Rectal smooth muscle tissue (tissue), 1 donor: ENCODE measurements at regions not wholly inside any gene's neighbourhood (a gene's known extent, or its start where the extent isn't known, plus 50 kb on each side); places are given as distances from the start of the nearest gene placed in this dataset.

ENCODE experiments used
- H3K27ac ChIP-seq: one replicate; pipeline ENCODE4 v1.7.0; 2013; ENCODE audit warnings: low read depth, low read length, inconsistent platforms
- H3K27me3 ChIP-seq: one replicate; pipeline ENCODE4 v1.7.0; 2013; ENCODE audit warnings: low read length; ENCODE audit not compliant: control insufficient read depth, insufficient read depth
- H3K36me3 ChIP-seq: one replicate; pipeline ENCODE4 v1.7.0; 2013; ENCODE audit warnings: low read length; ENCODE audit not compliant: control insufficient read depth, insufficient read depth
- H3K4me1 ChIP-seq: one replicate; pipeline ENCODE4 v1.7.0; 2013; ENCODE audit warnings: low read length; ENCODE audit not compliant: control insufficient read depth, insufficient read depth
- H3K4me3 ChIP-seq: one replicate; pipeline ENCODE4 v1.7.0; 2013; ENCODE audit warnings: low read length
- H3K9ac ChIP-seq: one replicate; pipeline ENCODE4 v1.7.0; 2013; ENCODE audit warnings: low read length

- Histone ChIP-seq H3K27ac (no peak overlapping the region), H3K36me3 (no peaks in the 10 kb centered on the region), H3K9ac (no peak overlapping the region), H3K4me1 (peaks cover 5% of the 10 kb centered on the region), H3K27me3 (no peaks in the 10 kb centered on the region), H3K4me3 (no peak overlapping the region)
Measured at GRCh38 chrX:20347481-20347880, 80.8 kb upstream of the RPS6KA3 start.

- H3K27ac ChIP-seq, result no peak overlapping the region
- no peaks in the 10 kb centered on the region for H3K4me1 ChIP-seq
- H3K4me3 ChIP-seq, result no peak overlapping the region
- no peak overlapping the region for H3K9ac ChIP-seq
- no peaks in the 10 kb centered on the region for H3K27me3 ChIP-seq
- H3K36me3 ChIP-seq, result no peaks in the 10 kb centered on the region
Measured at GRCh38 chrX:20333672-20334071, 67.0 kb upstream of the RPS6KA3 start.

- Histone ChIP-seq H3K4me3 (no peak overlapping the region), H3K36me3 (no peaks in the 10 kb centered on the region), H3K4me1 (no peaks in the 10 kb centered on the region), H3K9ac (no peak overlapping the region), H3K27ac (no peak overlapping the region), H3K27me3 (no peaks in the 10 kb centered on the region)
Measured at GRCh38 chrX:20330545-20330944, 63.8 kb upstream of the RPS6KA3 start.

GRCh38 chrX:20329435-20329834, 62.7 kb upstream of the RPS6KA3 start:
- H3K4me1 ChIP-seq, result no peaks in the 10 kb centered on the region
- H3K4me3 ChIP-seq, result no peak overlapping the region
- no peak overlapping the region for H3K9ac ChIP-seq
- no peaks in the 10 kb centered on the region for H3K36me3 ChIP-seq
- H3K27me3 ChIP-seq, result no peaks in the 10 kb centered on the region
- H3K27ac ChIP-seq, result no peak overlapping the region

GRCh38 chrX:20325786-20326388, 59.2 kb upstream of the RPS6KA3 start:
- Histone ChIP-seq H3K4me3 (no peak overlapping the region), H3K4me1 (no peaks in the 10 kb centered on the region), H3K9ac (no peak overlapping the region), H3K36me3 (no peaks in the 10 kb centered on the region), H3K27me3 (no peaks in the 10 kb centered on the region), H3K27ac (no peak overlapping the region)

GRCh38 chrX:20322887-20323286, 56.2 kb upstream of the RPS6KA3 start:
- Histone ChIP-seq H3K27ac (no peak overlapping the region), H3K27me3 (no peaks in the 10 kb centered on the region), H3K9ac (no peak overlapping the region), H3K4me3 (no peak overlapping the region), H3K4me1 (no peaks in the 10 kb centered on the region), H3K36me3 (no peaks in the 10 kb centered on the region)

GRCh38 chrX:20320461-20321159, 53.9 kb upstream of the RPS6KA3 start:
- no peak overlapping the region for H3K9ac ChIP-seq
- H3K36me3 ChIP-seq, result no peaks in the 10 kb centered on the region
- H3K27ac ChIP-seq, result no peak overlapping the region
- H3K27me3 ChIP-seq, result no peaks in the 10 kb centered on the region
- H3K4me1 ChIP-seq, result no peaks in the 10 kb centered on the region
- H3K4me3 ChIP-seq, result no peak overlapping the region

GRCh38 chrX:20319054-20319453, 52.3 kb upstream of the RPS6KA3 start:
- Histone ChIP-seq H3K4me3 (no peak overlapping the region), H3K36me3 (no peaks in the 10 kb centered on the region), H3K27me3 (no peaks in the 10 kb centered on the region), H3K4me1 (no peaks in the 10 kb centered on the region), H3K9ac (no peak overlapping the region), H3K27ac (no peak overlapping the region)

- H3K9ac ChIP-seq, result no peak overlapping the region
- H3K4me3 ChIP-seq, result no peak overlapping the region
- no peaks in the 10 kb centered on the region for H3K36me3 ChIP-seq
Measured at GRCh38 chrX:20317873-20318272, 51.2 kb upstream of the RPS6KA3 start.

More at GRCh38 chrX:20317873-20318272, 51.2 kb upstream of the RPS6KA3 start:
- Histone ChIP-seq H3K27me3 (no peaks in the 10 kb centered on the region), H3K27ac (no peak overlapping the region), H3K4me1 (no peaks in the 10 kb centered on the region)
